ENCODE measurements at regions not wholly inside any gene's neighbourhood (a gene's known extent, or its start where the extent isn't known, plus 50 kb on each side); places are given as distances from the start of the nearest gene placed in this dataset.

DNA sequence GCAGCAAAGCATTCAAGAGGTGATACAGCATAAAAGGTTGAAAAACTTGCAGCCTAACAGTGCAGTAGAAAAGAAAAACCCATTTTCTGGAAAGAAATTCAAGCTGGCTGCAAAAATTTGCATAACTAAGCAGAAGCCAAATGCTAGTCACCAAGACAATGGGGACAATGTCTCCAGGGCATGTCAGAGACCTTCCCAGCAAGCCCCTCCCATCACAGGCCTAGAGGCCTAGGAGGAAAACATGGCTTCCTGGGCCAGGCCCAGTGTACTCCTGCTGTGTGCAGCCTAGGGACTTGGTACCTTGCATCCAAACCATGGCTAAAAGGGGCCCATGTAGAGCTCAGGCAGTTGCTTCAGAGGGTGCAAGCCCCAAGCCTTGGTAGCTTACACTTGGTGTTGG is 405.1 kb upstream of the CYRIA start:
- no peak for DNase-seq
- intact Hi-C loops (cut with DNase I; ENCODE audit: low total_unique reads) = no loop called here
- no peak overlapping the region for H3K4me3 ChIP-seq
- H3K27ac ChIP-seq = no peak overlapping the region
- H3K4me1 ChIP-seq = no peaks in the 10 kb centered on the region
- H3K9me3 ChIP-seq = no peaks in the 10 kb centered on the region
- H3K27me3 ChIP-seq = no peaks in the 10 kb centered on the region
- H3K36me3 ChIP-seq (ENCODE audit: low read depth, missing control alignments) = no peaks in the 10 kb centered on the region
- TF ChIP-seq, protein P1, sequence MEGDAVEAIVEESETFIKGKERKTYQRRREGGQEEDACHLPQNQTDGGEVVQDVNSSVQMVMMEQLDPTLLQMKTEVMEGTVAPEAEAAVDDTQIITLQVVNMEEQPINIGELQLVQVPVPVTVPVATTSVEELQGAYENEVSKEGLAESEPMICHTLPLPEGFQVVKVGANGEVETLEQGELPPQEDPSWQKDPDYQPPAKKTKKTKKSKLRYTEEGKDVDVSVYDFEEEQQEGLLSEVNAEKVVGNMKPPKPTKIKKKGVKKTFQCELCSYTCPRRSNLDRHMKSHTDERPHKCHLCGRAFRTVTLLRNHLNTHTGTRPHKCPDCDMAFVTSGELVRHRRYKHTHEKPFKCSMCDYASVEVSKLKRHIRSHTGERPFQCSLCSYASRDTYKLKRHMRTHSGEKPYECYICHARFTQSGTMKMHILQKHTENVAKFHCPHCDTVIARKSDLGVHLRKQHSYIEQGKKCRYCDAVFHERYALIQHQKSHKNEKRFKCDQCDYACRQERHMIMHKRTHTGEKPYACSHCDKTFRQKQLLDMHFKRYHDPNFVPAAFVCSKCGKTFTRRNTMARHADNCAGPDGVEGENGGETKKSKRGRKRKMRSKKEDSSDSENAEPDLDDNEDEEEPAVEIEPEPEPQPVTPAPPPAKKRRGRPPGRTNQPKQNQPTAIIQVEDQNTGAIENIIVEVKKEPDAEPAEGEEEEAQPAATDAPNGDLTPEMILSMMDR (IDR thresholded peaks at IDR 0.05) = no peak
- no peak for TF ChIP-seq POLR2A (IDR thresholded peaks at IDR 0.05)

DNA sequence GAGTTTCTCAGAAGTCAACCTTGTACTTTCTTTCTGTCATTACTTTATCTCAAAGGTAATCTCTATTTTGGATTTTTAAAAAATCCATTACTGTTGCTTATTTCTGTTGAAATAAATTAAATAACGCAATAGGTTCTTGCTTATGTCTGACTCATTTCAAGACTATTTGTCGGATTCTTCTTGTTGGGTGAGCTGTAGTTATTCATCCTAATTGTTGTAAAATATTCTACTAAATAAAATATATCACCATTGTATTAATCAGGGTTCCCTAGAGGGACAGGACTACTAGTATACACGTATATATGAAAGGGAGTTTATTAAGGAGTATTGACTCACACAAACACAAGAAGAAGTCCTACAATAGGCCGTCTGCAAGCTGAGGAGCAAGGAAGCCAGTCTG is 403.9 kb upstream of the CYRIA start:
- whole genome bisulfite sequencing, 2 donors = 87 to 88% methylated on average over 4 of the region's 4 CpGs
- Histone ChIP-seq H3K27ac (no peak overlapping the region), H3K4me3 (no peak overlapping the region), H3K36me3 (ENCODE audit: low read depth, missing control alignments) (no peaks in the 10 kb centered on the region), H3K9me3 (no peaks in the 10 kb centered on the region), H3K27me3 (no peaks in the 10 kb centered on the region), H3K4me1 (no peaks in the 10 kb centered on the region)
- DNase-seq = no peak
- intact Hi-C loops (cut with DNase I; ENCODE audit: low total_unique reads) = no loop called here
- TF ChIP-seq POLR2A (IDR thresholded peaks at IDR 0.05) = no peak

DNA sequence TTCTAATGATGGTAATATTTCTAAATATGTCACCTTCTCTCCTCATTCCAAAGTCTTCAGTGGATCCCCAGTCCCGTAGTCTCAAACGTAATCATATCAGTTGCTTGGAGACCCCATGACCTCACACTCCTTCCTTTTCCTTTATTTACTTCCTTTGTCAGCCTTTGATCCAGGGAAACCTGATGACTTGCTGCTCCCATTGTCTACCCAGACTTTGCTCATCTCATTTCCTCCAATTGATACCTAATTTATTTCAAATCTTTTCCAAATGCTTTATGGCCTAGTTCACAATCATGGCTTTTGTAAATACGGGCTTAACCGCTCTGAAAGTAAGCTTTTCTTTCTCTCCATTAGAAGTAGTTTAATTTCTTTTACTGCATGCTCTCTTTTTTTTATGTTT is 402.4 kb upstream of the CYRIA start:
- TF ChIP-seq, protein P1 (IDR thresholded peaks at IDR 0.05) = no peak
- no peak for TF ChIP-seq POLR2A (IDR thresholded peaks at IDR 0.05)
- WGBS, 2 donors = 67 to 78% methylated on average over 4 of the region's 4 CpGs

DNA sequence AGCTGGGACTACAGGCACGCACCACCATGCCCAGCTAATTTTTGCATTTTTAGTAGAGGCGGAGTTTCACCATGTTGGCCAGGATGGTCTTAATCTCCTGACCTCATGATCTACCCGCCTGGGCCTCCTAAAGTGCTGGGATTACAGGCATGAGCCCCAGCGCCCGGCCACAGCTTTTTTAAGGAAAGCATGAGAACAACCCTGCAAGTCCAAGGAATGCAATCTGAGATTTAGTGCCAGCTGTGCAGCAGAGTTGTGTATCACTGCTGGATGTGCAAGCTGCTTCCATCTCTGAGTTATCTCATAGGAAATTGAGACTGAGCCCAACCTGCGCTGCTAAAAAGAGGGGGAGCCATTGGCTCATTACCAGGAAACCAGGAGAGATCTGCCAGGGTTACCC is 399.9 kb upstream of the CYRIA start:
- Histone ChIP-seq H3K9me3 (no peaks in the 10 kb centered on the region), H3K36me3 (ENCODE audit: low read depth, missing control alignments) (no peaks in the 10 kb centered on the region), H3K4me3 (no peak overlapping the region), H3K27me3 (no peaks in the 10 kb centered on the region), H3K27ac (no peak overlapping the region), H3K4me1 (no peaks in the 10 kb centered on the region)
- 69 to 81% methylated on average over 6 of the region's 6 CpGs for WGBS, 2 donors
- intact Hi-C loops (cut with DNase I; ENCODE audit: low total_unique reads) = no loop called here
- TF ChIP-seq, protein P1 (IDR thresholded peaks at IDR 0.05) = no peak
- no peak for TF ChIP-seq POLR2A (IDR thresholded peaks at IDR 0.05)
- no peak for DNase-seq

More for the DNA sequence above, 402.4 kb upstream of the CYRIA start:
- DNase-seq = no peak
- Histone ChIP-seq H3K4me1 (no peaks in the 10 kb centered on the region), H3K27me3 (no peaks in the 10 kb centered on the region), H3K9me3 (no peaks in the 10 kb centered on the region), H3K4me3 (no peak overlapping the region), H3K27ac (no peak overlapping the region), H3K36me3 (ENCODE audit: low read depth, missing control alignments) (no peaks in the 10 kb centered on the region)
- intact Hi-C loops (cut with DNase I; ENCODE audit: low total_unique reads) = no loop called here

DNA sequence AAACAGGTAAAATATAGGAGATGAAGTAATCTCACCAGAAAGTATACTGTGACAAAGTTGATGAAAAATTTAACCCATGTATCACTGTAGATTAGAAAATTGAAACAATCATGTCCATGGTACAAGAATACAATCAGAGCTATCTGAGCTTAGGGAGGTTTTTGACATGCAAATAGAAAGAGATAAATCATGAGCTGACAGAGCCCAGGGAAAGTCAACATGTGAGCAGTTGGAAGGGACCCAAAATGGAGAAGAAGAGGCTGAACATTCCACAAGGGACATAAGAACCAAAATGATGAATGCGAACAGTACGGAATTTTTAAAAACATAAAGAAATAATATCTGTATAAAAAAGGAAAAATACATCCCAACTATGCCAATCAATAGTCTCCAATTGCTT is 395.4 kb upstream of the CYRIA start:
- intact Hi-C loops (cut with DNase I; ENCODE audit: low total_unique reads) = no loop called here
- no peak for DNase-seq
- no peak for TF ChIP-seq POLR2A (IDR thresholded peaks at IDR 0.05)
- TF ChIP-seq, protein P1 (IDR thresholded peaks at IDR 0.05) = no peak
- Histone ChIP-seq H3K4me3 (no peak overlapping the region), H3K4me1 (no peaks in the 10 kb centered on the region), H3K27me3 (no peaks in the 10 kb centered on the region), H3K27ac (no peak overlapping the region), H3K36me3 (ENCODE audit: low read depth, missing control alignments) (no peaks in the 10 kb centered on the region), H3K9me3 (no peaks in the 10 kb centered on the region)
- 96 to 98% methylated on average over 2 of the region's 2 CpGs for WGBS, 2 donors

Data from testis (tissue), 2 donors.